Smooth muscle cell (in vitro differentiated cells): ENCODE measurements at regions not wholly inside any gene's neighbourhood (a gene's known extent, or its start where the extent isn't known, plus 50 kb on each side); places are given as distances from the start of the nearest gene placed in this dataset.

Source experiments
- DNase-seq: peaks from one replicate; lab custom pipeline; 2025; ENCODE audit not compliant: unreplicated experiment; lab: John Stamatoyannopoulos, UW
- H2AFZ ChIP-seq: fragments of 200-600 bp; sonication (generic); 2 replicates; pipeline ENCODE4 v1.6.0; 2016; ENCODE audit warnings: antibody characterized with exemption, low read depth, mild to moderate bottlenecking
- H3F3A ChIP-seq: fragments of 200-600 bp; sonication (generic); 2 replicates; pipeline ENCODE4 v1.6.0; 2017; ENCODE audit warnings: antibody characterized with exemption, low read depth
- H3K27ac ChIP-seq: fragments of 200-600 bp; sonication (generic); 2 replicates; pipeline ENCODE4 v1.5.1; 2016; ENCODE audit warnings: low read depth, mild to moderate bottlenecking
- H3K27me3 ChIP-seq: fragments of 200-600 bp; sonication (generic); 2 replicates; pipeline ENCODE4 v1.6.1; 2016; ENCODE audit warnings: low read depth, mild to moderate bottlenecking
- H3K36me3 ChIP-seq: fragments of 200-600 bp; sonication (generic); 2 replicates; pipeline ENCODE4 v1.5.1; 2016; ENCODE audit warnings: low read depth
- H3K4me1 ChIP-seq: fragments of 200-600 bp; sonication (generic); 2 replicates; pipeline ENCODE4 v1.5.1; 2016; ENCODE audit warnings: low read depth
- H3K4me2 ChIP-seq: fragments of 200-600 bp; sonication (generic); 2 replicates; pipeline ENCODE4 v1.6.0; 2016; ENCODE audit warnings: mild to moderate bottlenecking
- H3K4me3 ChIP-seq: fragments of 200-600 bp; sonication (generic); 2 replicates; pipeline ENCODE4 v1.5.1; 2016; ENCODE audit warnings: mild to moderate bottlenecking
- H3K79me2 ChIP-seq: fragments of 200-600 bp; sonication (generic); 2 replicates; pipeline ENCODE4 v1.6.0; 2016; ENCODE audit warnings: low read depth, mild to moderate bottlenecking
- H3K9ac ChIP-seq: fragments of 200-600 bp; sonication (generic); 2 replicates; pipeline ENCODE4 v1.6.0; 2016; ENCODE audit warnings: low read depth
- H3K9me3 ChIP-seq: fragments of 200-600 bp; sonication (generic); replicated peaks from 2 replicates; pipeline ENCODE4 v1.5.1; 2016; ENCODE audit warnings: low read depth
- H4K20me1 ChIP-seq: fragments of 200-600 bp; sonication (generic); 2 replicates; pipeline ENCODE4 v1.6.0; 2016; ENCODE audit warnings: low read depth
- CTCF ChIP-seq: fragments of 200-600 bp; sonication (generic); IDR thresholded peaks from 2 replicates; pipeline ENCODE4 v1.5.1; 2017; ENCODE audit warnings: borderline replicate concordance, mild to moderate bottlenecking, antibody characterized with exemption; ENCODE audit not compliant: insufficient read depth, poor library complexity, severe bottlenecking
- WGBS: methylation state at CpG from one replicate; pipeline ENCODE4 v1.1.7; 2016; ENCODE audit warnings: low lambda C conversion rate; 5-methylcytosine and 5-hydroxymethylcytosine counted together

GRCh38 chr14:56422221-56422620, 157.4 kb upstream of the TMEM260 start:
- DNase-seq = no peak
- no peak overlapping the region for H3K4me2 ChIP-seq
- WGBS = 93% methylated on average over 2 of the region's 2 CpGs
- no peaks in the 10 kb centered on the region for H3K27me3 ChIP-seq
- H3K79me2 ChIP-seq = no peaks in the 10 kb centered on the region
- H3K36me3 ChIP-seq = no peaks in the 10 kb centered on the region
- no peak overlapping the region for H3K4me3 ChIP-seq
- no peak overlapping the region for H3K27ac ChIP-seq
- no peak overlapping the region for H2AFZ ChIP-seq
- no peak for TF ChIP-seq CTCF
- H3F3A ChIP-seq = peaks cover 8% of the 10 kb centered on the region
- no peak overlapping the region for H3K9ac ChIP-seq
- H3K9me3 ChIP-seq = no peaks in the 10 kb centered on the region
- peaks cover 9% of the 10 kb centered on the region for H3K4me1 ChIP-seq
- H4K20me1 ChIP-seq = no peaks in the 10 kb centered on the region

GRCh38 chr14:56422703-56423213, 156.8 kb upstream of the TMEM260 start:
- Histone ChIP-seq H3K4me2 (peak overlapping the region; percentile 67), H2AFZ (no peak overlapping the region), H3K9me3 (no peaks in the 10 kb centered on the region), H3K4me3 (no peak overlapping the region), H3K27ac (peak overlapping the region; percentile 2), H3K4me1 (peaks cover 9% of the 10 kb centered on the region), H3F3A (peaks cover 8% of the 10 kb centered on the region), H3K9ac (no peak overlapping the region), H3K36me3 (no peaks in the 10 kb centered on the region), H3K79me2 (no peaks in the 10 kb centered on the region), H3K27me3 (no peaks in the 10 kb centered on the region), H4K20me1 (no peaks in the 10 kb centered on the region)
- TF ChIP-seq CTCF = peak; percentile 77
- no peak for DNase-seq
- WGBS = 20% methylated on average over 1 of the region's 1 CpG

GRCh38 chr14:56423544-56423943, 156.1 kb upstream of the TMEM260 start:
- no peak overlapping the region for H3K4me3 ChIP-seq
- no peak overlapping the region for H3K9ac ChIP-seq
- no peaks in the 10 kb centered on the region for H4K20me1 ChIP-seq
- no peaks in the 10 kb centered on the region for H3K27me3 ChIP-seq
- WGBS = 3% methylated on average over 2 of the region's 2 CpGs
- H3K79me2 ChIP-seq = no peaks in the 10 kb centered on the region
- no peak for TF ChIP-seq CTCF
- H3F3A ChIP-seq = peaks cover 8% of the 10 kb centered on the region
- H3K4me1 ChIP-seq = peaks cover 9% of the 10 kb centered on the region
- H3K27ac ChIP-seq = peak overlapping the region; percentile 2
- H3K9me3 ChIP-seq = no peaks in the 10 kb centered on the region
- no peaks in the 10 kb centered on the region for H3K36me3 ChIP-seq
- H2AFZ ChIP-seq = peak overlapping the region; percentile 57
- no peak for DNase-seq
- peak overlapping the region; percentile 67 for H3K4me2 ChIP-seq

GRCh38 chr14:56431013-56431412, 148.6 kb upstream of the TMEM260 start:
- Histone ChIP-seq H3K4me1 (no peaks in the 10 kb centered on the region), H3K9ac (no peak overlapping the region), H4K20me1 (no peaks in the 10 kb centered on the region), H3K4me2 (no peak overlapping the region), H3F3A (no peaks in the 10 kb centered on the region), H3K79me2 (no peaks in the 10 kb centered on the region), H3K4me3 (no peak overlapping the region), H3K27me3 (peaks cover 5% of the 10 kb centered on the region), H3K27ac (no peak overlapping the region), H2AFZ (no peak overlapping the region), H3K36me3 (no peaks in the 10 kb centered on the region), H3K9me3 (peaks cover 4% of the 10 kb centered on the region)
- no peak for DNase-seq
- 85% methylated on average over 4 of the region's 4 CpGs for WGBS
- TF ChIP-seq CTCF = no peak
